Osteoblast (primary cell): ENCODE measurements at regions not wholly inside any gene's neighbourhood (a gene's known extent, or its start where the extent isn't known, plus 50 kb on each side); places are given as distances from the start of the nearest gene placed in this dataset.

Experiments used
- DNase-seq: peaks from one replicate; pipeline ENCODE4 v3.0.0; 2011; ENCODE audit warnings: low spot score, mixed read lengths; ENCODE audit not compliant: insufficient read length; ENCODE audit errors: missing footprints
- H2AFZ ChIP-seq: 2 replicates; pipeline ENCODE4 v1.6.0; 2011; ENCODE audit warnings: mild to moderate bottlenecking, low read length
- H3K27ac ChIP-seq: 2 replicates; pipeline ENCODE4 v1.5.1; 2011; ENCODE audit warnings: mild to moderate bottlenecking, low read depth, low read length, moderate library complexity
- H3K27me3 ChIP-seq: 2 replicates; pipeline ENCODE4 v1.6.0; 2012; ENCODE audit warnings: mild to moderate bottlenecking, control low read depth, inconsistent platforms, low read length, moderate library complexity; ENCODE audit not compliant: insufficient read depth
- H3K36me3 ChIP-seq: 2 replicates; pipeline ENCODE4 v1.5.1; 2011; ENCODE audit warnings: mild to moderate bottlenecking, low read length, control low read depth, moderate library complexity; ENCODE audit not compliant: insufficient read depth
- H3K4me1 ChIP-seq: 2 replicates; pipeline ENCODE4 v1.5.1; 2011; ENCODE audit warnings: mild to moderate bottlenecking, low read length, control low read depth, moderate library complexity; ENCODE audit not compliant: insufficient read depth
- H3K4me2 ChIP-seq: 2 replicates; pipeline ENCODE4 v1.6.0; 2011; ENCODE audit warnings: mild to moderate bottlenecking, low read length; ENCODE audit not compliant: insufficient read depth
- H3K4me3 ChIP-seq: fragments of 200-600 bp; sonication (generic); 3 replicates; pipeline ENCODE4 v1.5.1; 2012; ENCODE audit warnings: mild to moderate bottlenecking, low read length, inconsistent platforms; ENCODE audit not compliant: insufficient read depth
- H3K79me2 ChIP-seq: 2 replicates; pipeline ENCODE4 v1.6.0; 2012; ENCODE audit warnings: mild to moderate bottlenecking, low read length, control low read depth, inconsistent platforms; ENCODE audit not compliant: insufficient read depth
- H3K9me3 ChIP-seq: 2 replicates; pipeline ENCODE4 v1.5.1; 2011; ENCODE audit warnings: low read depth, low read length, control low read depth
- H4K20me1 ChIP-seq: 2 replicates; pipeline ENCODE4 v1.6.0; 2012; ENCODE audit warnings: mild to moderate bottlenecking, low read length, control low read depth; ENCODE audit not compliant: insufficient read depth
- CTCF ChIP-seq: IDR thresholded peaks from 2 replicates; pipeline ENCODE4 v1.5.1; 2011; ENCODE audit warnings: mild to moderate bottlenecking, low read depth, low read length, moderate library complexity; ENCODE audit errors: extremely low read depth

GRCh38 chr1:229834230-229834629 lies 208.2 kb downstream of the URB2 start:
- H3K9me3 ChIP-seq, result no peaks in the 10 kb centered on the region

GRCh38 chr1:229835226-229835625 lies 209.2 kb downstream of the URB2 start:
- Histone ChIP-seq H3K79me2 (no peaks in the 10 kb centered on the region), H3K4me1 (no peaks in the 10 kb centered on the region), H3K27me3 (no peaks in the 10 kb centered on the region), H4K20me1 (no peaks in the 10 kb centered on the region), H2AFZ (no peak overlapping the region), H3K9me3 (no peaks in the 10 kb centered on the region), H3K36me3 (no peaks in the 10 kb centered on the region), H3K4me3 (no peak overlapping the region), H3K4me2 (no peak overlapping the region), H3K27ac (no peak overlapping the region)
- TF ChIP-seq CTCF, result no peak
- no peak for DNase-seq

More at GRCh38 chr1:229834230-229834629, 208.2 kb downstream of the URB2 start:
- no peak overlapping the region for H3K4me2 ChIP-seq
- no peaks in the 10 kb centered on the region for H3K36me3 ChIP-seq
- H3K4me1 ChIP-seq, result no peaks in the 10 kb centered on the region
- H3K79me2 ChIP-seq, result no peaks in the 10 kb centered on the region
- no peak for TF ChIP-seq CTCF
- no peaks in the 10 kb centered on the region for H4K20me1 ChIP-seq
- DNase-seq, result no peak
- H2AFZ ChIP-seq, result no peak overlapping the region
- no peaks in the 10 kb centered on the region for H3K27me3 ChIP-seq
- no peak overlapping the region for H3K4me3 ChIP-seq
- no peak overlapping the region for H3K27ac ChIP-seq

GRCh38 chr1:229836324-229836723 lies 210.3 kb downstream of the URB2 start:
- H3K36me3 ChIP-seq, result no peaks in the 10 kb centered on the region
- no peak overlapping the region for H3K4me3 ChIP-seq
- H3K4me2 ChIP-seq, result no peak overlapping the region
- TF ChIP-seq CTCF, result no peak
- H3K79me2 ChIP-seq, result no peaks in the 10 kb centered on the region
- no peak overlapping the region for H2AFZ ChIP-seq
- H3K27me3 ChIP-seq, result no peaks in the 10 kb centered on the region
- H4K20me1 ChIP-seq, result no peaks in the 10 kb centered on the region
- H3K9me3 ChIP-seq, result no peaks in the 10 kb centered on the region
- no peak for DNase-seq
- H3K4me1 ChIP-seq, result no peaks in the 10 kb centered on the region
- H3K27ac ChIP-seq, result no peak overlapping the region

- Histone ChIP-seq H3K4me3 (no peak overlapping the region), H3K36me3 (no peaks in the 10 kb centered on the region), H3K9me3 (no peaks in the 10 kb centered on the region), H3K27ac (no peak overlapping the region), H2AFZ (no peak overlapping the region), H3K4me1 (no peaks in the 10 kb centered on the region), H3K4me2 (no peak overlapping the region), H3K79me2 (no peaks in the 10 kb centered on the region), H4K20me1 (no peaks in the 10 kb centered on the region), H3K27me3 (no peaks in the 10 kb centered on the region)
- no peak for DNase-seq
- TF ChIP-seq CTCF, result no peak
These were observed 212.2 kb downstream of the URB2 start for GRCh38 chr1:229838204-229838603.
